ENCODE measurements at regions not wholly inside any gene's neighbourhood (a gene's known extent, or its start where the extent isn't known, plus 50 kb on each side); places are given as distances from the start of the nearest gene placed in this dataset.
"Not testable (repeated sequence)": the region's sequence is repeated elsewhere in the genome, so short reads cannot be mapped to it uniquely, and the experiment has no call there.

GRCh38 chr18:14987960-14988710, 240.2 kb downstream of the ANKRD30B start:
- not testable (repeated sequence) for DNase-seq (ENCODE audit: low spot score)

DNA sequence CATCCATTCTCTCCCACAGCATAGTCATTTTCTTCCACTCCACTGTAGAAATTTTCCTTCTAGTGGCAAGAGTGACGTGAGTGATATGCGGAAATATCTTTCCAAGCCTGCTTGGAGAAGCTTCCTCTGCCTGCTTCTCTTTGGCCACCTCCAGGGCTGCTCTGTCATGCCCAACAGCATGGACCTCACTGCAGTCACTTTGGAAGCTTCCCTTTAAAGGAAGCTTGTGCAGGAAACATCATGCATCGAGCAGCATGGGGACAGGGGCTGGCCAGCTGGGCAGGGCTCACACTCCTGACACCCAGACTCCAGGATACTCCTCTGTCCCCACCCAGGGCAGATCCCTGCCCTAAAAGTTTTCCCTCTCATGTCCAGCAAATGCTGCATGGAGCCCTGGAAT, 241.6 kb downstream of the ANKRD30B start:
- DNase-seq (ENCODE audit: low spot score): not testable (repeated sequence)

GRCh38 chr18:14991934-14992445, 244.0 kb downstream of the ANKRD30B start:
- DNase-seq (ENCODE audit: low spot score): not testable (repeated sequence)

DNA sequence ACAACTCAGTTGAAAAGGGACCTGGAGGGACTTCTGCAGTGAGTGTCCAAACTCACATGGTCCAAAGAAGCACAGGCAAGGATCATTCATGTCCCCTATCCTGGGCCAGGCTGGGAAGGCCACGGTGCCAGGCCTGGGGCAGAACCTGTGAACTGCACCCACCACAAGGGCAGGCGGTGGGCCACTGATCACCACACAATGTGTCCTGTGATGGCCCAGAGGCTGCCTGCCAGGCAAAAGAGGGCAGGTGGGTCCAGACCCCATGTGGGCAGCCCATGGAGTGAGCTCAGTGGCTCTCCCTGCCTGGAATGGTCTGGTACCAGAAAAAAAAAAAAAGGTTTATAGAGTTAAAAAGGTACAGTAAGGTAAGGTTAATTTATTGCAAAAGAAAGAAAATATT, 244.8 kb downstream of the ANKRD30B start:
- DNase-seq (ENCODE audit: low spot score): not testable (repeated sequence)

DNA sequence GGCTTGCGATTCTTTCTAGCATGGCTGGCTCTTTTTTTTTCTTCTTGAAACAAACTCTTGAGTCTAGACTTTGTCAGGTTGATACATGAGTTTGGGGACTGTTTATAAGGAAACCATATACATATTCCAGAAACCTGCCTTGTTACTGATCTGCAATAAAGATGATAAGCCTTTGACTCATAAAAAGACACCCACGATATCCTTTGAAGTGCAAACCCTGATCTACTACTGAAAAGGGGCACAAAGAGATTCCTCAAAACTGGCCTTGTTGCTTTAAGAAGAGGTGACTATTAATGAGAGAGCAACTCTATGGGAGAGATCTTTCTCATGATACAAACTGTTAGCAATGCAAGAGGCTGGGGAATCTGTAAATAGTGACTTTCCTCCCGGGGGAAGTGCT, 247.1 kb downstream of the ANKRD30B start:
- DNase-seq (ENCODE audit: low spot score): not testable (repeated sequence)

DNA sequence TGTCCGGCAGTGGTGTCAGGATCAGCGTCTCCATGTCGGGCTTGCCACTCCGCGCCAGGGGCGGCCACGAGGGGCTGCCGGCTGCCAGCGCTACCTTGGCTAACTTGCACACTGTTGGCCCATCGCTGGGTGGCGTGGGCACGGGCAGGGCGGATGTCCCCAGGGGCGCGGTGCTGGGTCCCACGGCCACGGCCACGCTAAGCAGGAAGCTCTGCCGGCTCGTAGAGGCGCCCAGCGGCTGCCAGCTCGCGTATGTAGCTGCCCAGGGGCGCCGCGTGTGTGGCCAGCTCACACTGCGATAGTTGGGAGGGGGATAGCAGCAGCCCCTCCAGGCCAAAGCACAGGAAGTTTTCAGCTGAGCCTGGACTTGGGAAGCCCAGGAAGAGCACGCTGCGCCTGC, 249.4 kb downstream of the ANKRD30B start:
- no peak for DNase-seq (ENCODE audit: low spot score)

GRCh38 chr18:14997899-14998298, 249.9 kb downstream of the ANKRD30B start:
- not testable (repeated sequence) for DNase-seq (ENCODE audit: low spot score)

DNA sequence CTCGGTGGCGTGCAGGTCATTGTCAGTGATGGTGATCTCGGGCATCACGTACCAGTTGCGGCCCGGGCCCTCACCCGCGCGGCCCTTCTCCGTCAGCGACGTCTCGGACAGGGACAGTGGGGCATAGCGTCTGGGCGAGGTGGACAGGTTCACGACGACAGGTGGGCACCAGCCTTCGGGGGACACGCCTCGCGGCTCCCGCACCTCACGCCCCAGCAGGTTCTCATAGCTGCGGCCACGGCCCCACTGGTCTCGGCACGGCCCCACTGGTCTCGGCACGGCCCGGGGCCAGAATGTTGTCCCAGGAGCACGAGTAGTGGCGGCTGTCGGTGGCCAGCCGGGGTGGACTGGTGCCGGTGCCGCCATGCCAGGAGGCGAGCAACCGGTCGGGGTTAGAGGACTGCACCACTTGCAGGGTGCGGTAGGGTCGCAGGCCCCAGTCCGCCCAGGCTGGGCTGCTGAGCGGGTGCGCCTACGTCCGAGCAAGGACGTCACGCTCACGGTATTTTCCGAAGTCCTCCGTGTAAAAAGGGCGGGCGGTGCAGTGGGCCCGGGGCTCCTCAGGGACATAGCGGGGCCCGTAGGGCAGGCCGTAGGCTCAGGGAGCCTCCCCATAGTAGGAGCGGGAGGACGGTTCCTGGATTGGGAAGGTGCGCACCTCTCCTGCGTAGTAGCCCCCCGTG, 250.5 kb downstream of the ANKRD30B start:
- DNase-seq (ENCODE audit: low spot score): not testable (repeated sequence)

DNA sequence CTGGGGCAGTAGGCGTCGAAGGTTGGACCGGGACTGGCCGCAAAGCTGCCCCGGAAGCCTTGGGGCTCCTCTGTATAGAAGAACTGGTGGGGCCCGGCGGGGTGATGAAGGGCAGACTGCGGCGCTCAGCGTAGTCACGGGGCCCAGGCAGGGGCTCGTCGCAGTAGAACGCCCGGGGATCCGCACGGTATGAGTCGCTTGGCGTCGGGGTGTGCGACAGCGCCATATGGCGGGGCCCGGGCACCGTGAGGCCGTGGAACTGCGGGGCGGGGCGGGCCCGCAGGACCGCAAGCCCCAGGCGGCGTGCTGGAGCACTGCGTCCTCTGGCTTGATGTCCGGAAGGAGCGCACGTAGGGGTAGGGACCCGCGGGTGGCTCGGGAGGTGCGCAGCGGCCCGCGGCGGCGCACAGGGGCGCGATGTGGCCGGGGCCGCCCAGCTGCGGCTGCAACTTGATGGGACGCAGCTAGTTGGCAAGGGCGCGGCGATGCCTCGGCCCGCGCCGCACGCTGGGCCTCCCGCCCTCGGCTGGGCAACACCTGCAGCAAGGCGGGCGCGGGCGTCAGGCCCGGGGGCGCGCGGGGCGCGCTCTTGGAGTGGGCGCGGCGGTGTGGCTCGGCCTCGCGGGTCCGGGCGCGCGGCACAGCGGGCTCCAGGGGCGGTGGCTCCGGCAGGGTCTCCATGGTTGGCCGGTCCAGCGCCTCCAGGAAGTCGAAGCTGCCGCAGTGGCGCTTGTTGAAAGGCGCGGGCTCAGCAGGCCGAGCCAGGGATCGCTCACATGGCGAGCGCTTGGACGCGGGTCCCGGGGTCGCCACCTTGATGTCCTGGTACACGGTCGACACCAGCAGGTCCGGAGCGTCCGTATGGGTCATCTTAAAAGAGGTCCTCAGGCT, 251.4 kb downstream of the ANKRD30B start:
- no peak for DNase-seq (ENCODE audit: low spot score)

GRCh38 chr18:15000119-15001037, 252.4 kb downstream of the ANKRD30B start:
- not testable (repeated sequence) for DNase-seq (ENCODE audit: low spot score)

- DNase-seq (ENCODE audit: low spot score): not testable (repeated sequence)
These were observed 253.2 kb downstream of the ANKRD30B start for GRCh38 chr18:15001038-15001794.

DNA sequence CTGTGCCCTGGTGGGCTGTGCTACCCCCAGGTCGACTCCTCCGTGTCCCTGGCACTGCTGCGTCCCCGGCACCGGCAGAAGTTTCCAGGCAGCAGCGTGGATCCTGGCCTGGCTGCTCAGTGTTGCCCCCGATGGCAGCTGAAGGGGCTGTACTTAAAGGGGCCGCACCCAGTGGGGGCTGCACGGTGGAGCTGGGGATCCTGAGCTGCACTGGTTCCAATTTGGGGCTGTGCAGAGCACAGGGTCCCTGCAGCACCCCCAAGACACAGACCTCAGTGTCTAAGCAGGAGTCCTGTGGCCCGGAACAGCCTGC, 253.8 kb downstream of the ANKRD30B start:
- not testable (repeated sequence) for DNase-seq (ENCODE audit: low spot score)

GRCh38 chr18:15002765-15003164, 254.8 kb downstream of the ANKRD30B start:
- DNase-seq (ENCODE audit: low spot score): not testable (repeated sequence)

GRCh38 chr18:15003231-15003630, 255.3 kb downstream of the ANKRD30B start:
- DNase-seq (ENCODE audit: low spot score): not testable (repeated sequence)

DNA sequence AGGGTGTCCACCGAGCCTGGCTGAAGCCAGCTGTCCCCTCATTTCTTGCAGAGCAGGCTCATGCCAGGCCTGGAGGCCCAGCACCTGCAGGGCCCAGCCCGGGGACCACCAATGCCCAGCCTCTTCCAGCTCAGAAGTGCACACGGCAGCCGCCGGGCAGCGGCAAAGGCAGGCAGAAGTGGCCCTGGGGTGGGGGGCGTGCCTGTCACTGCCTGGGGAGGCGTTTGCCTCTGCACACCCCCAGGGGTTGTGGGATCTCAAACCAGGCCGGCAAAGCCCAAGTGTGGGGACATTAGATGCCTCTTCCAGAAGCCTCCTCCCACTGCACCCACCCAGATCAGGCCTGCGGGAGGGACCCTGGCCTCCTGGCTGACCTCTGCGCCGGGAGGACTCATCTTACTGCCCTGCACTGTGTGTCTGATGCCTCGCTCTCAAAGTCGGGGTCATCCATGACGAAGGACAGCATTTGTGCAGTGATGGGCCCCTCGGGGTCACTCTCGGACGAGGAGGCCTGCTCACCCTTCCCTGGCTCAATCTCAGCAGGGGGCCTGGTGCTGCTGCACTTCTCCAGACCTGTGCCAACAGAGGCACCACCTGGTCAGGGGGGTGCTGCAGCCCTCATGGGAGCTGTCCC, 255.8 kb downstream of the ANKRD30B start:
- DNase-seq (ENCODE audit: low spot score): not testable (repeated sequence)

DNA sequence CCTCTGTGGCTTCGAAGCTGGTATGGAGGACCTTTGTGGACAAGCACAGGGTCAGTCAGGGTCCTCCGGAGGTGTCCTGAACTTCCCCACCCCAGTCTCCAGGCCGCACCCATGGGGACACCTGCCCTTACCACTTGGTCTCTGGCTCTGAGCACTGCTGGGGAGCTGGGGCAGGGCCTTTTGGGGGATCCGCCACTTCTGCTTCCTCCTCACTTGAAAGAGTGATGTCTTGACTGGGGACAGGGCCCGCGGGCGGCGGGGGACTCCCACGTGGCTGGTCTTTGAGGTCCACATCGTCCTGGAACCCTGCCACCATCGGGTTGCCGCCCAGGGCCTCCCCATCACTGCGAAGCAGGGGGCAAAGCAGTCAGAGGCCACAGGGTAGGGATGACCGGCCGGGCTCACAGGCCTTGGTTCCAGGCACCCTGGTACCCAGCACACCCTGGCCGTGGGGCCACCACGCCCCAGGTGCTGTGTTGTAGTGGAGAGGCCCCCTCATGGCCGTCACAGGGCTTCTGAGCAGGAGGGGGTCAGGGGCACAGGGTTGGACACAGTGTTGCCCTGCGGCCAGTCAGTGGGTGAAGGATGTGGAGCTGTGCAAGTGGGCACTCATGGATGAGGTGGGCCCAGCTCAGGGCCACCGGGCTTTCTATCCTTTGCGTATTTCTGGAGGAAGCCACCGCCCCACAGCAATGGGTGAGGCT, 256.4 kb downstream of the ANKRD30B start:
- not testable (repeated sequence) for DNase-seq (ENCODE audit: low spot score)

DNA sequence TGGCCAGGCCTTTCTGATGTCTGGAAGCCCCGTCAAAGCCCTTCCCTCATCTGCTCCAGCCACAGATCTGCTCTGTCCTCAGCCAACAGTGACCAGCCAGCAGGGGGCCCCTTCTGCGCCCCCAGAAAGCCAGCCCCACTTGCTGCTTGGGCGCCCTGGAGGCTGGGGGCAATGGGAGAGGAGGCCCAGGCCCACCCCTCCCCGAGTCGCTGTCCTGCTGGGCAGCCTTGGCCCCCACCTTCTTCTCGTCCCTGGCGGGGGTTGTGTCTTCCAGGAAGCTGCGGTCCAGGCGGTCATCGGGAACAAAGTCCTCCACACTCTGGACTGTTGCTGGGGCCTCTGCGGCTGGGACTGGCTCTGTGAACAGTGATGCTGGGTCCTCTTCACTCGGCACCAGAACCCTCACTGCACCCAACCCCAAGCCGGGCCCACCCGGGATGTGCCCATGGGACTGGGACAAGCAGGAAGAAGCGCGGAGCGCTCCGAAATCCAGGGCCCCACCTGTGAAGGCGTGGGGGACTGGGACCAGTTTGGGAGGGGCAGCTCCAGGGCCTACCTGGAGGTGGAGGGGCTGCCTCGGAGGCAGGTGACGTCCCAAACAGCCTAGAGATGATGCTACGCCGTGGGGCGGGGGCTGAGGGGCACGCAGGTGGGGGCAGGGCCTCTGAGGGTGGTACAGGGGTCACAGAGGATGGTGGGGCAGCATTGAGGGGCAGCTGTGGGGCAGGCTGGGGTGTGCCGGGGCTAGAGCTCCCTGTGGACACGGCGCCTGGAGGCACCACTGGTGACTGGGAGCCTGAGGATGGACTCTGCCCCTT, 257.6 kb downstream of the ANKRD30B start:
- DNase-seq (ENCODE audit: low spot score): no peak

GRCh38 chr18:15006616-15007015, 258.6 kb downstream of the ANKRD30B start:
- DNase-seq (ENCODE audit: low spot score): not testable (repeated sequence)
